OCI-LY7 (cell line): ENCODE measurements at regions not wholly inside any gene's neighbourhood (a gene's known extent, or its start where the extent isn't known, plus 50 kb on each side); places are given as distances from the start of the nearest gene placed in this dataset.

Experiments used
- CTCF ChIP-seq: fragments of 200-600 bp; sonication (generic); conservative IDR thresholded peaks from 2 replicates; pipeline ENCODE4 v1.5.1; 2014; ENCODE audit warnings: mild to moderate bottlenecking, antibody characterized with exemption, low read length, moderate library complexity, mixed read lengths
- EZH2phosphoT487 ChIP-seq: fragments of 200-600 bp; sonication (generic); IDR thresholded peaks from 2 replicates; pipeline ENCODE4 v1.6.1; 2018; ENCODE audit warnings: low read depth, borderline replicate concordance, mild to moderate bottlenecking, mixed run types, antibody characterized with exemption, low read length, moderate library complexity, mixed read lengths

GRCh38 chr10:36324831-36325230 lies 682.7 kb upstream of the FZD8 start:
- TF ChIP-seq CTCF (no peak), EZH2phosphoT487 (no peak)
